GM21786 (cell line): ENCODE measurements at regions not wholly inside any gene's neighbourhood (a gene's known extent, or its start where the extent isn't known, plus 50 kb on each side); places are given as distances from the start of the nearest gene placed in this dataset.

Experiments used
- ATAC-seq: cut with Tn5 transposase; IDR thresholded peaks from one replicate; pipeline ENCODE4 v1.9.1; 2021; ENCODE audit not compliant: unreplicated experiment

GRCh38 chr6:104434519-104434918, 425.2 kb downstream of the HACE1 start:
- no peak for ATAC-seq

- peak; percentile 66 for ATAC-seq
Observed at GRCh38 chr6:104431096-104431495, 428.6 kb downstream of the HACE1 start.

- ATAC-seq, result no peak
Observed at GRCh38 chr6:104428184-104428583, 431.5 kb downstream of the HACE1 start.

GRCh38 chr6:104423691-104424090, 436.0 kb downstream of the HACE1 start:
- ATAC-seq, result no peak

- ATAC-seq, result no peak
Observed at GRCh38 chr6:104421650-104422049, 438.1 kb downstream of the HACE1 start.

GRCh38 chr6:104418839-104419238, 440.9 kb downstream of the HACE1 start:
- no peak for ATAC-seq

GRCh38 chr6:104418125-104418524, 441.6 kb downstream of the HACE1 start:
- ATAC-seq, result no peak

GRCh38 chr6:104414723-104415122, 445.0 kb downstream of the HACE1 start:
- ATAC-seq, result no peak

GRCh38 chr6:104413767-104414166, 446.0 kb downstream of the HACE1 start:
- no peak for ATAC-seq

GRCh38 chr6:104411302-104411701, 448.4 kb downstream of the HACE1 start:
- ATAC-seq, result no peak

- no peak for ATAC-seq
Observed at GRCh38 chr6:104409913-104410312, 449.8 kb downstream of the HACE1 start.

GRCh38 chr6:104407957-104408356, 451.8 kb downstream of the HACE1 start:
- no peak for ATAC-seq

GRCh38 chr6:104404377-104404776, 455.3 kb downstream of the HACE1 start:
- ATAC-seq, result no peak

- no peak for ATAC-seq
Observed at GRCh38 chr6:104402572-104402971, 457.1 kb downstream of the HACE1 start.

- no peak for ATAC-seq
Observed at GRCh38 chr6:104401926-104402325, 457.8 kb downstream of the HACE1 start.

GRCh38 chr6:104400844-104401243, 458.9 kb downstream of the HACE1 start:
- ATAC-seq, result no peak

- ATAC-seq, result no peak
Observed at GRCh38 chr6:104396077-104396476, 463.6 kb downstream of the HACE1 start.

GRCh38 chr6:104381907-104382306, 477.8 kb downstream of the HACE1 start:
- no peak for ATAC-seq

GRCh38 chr6:104365451-104366234, 494.1 kb downstream of the HACE1 start:
- no peak for ATAC-seq

- ATAC-seq, result no peak
Observed at GRCh38 chr6:104357928-104358327, 501.8 kb downstream of the HACE1 start.

- ATAC-seq, result no peak
Observed at GRCh38 chr6:104356197-104356596, 503.5 kb downstream of the HACE1 start.

GRCh38 chr6:104349191-104349590, 510.5 kb downstream of the HACE1 start:
- no peak for ATAC-seq

GRCh38 chr6:104344223-104344622, 515.5 kb downstream of the HACE1 start:
- ATAC-seq, result no peak
